Hepatocyte (in vitro differentiated cells): ENCODE measurements at regions not wholly inside any gene's neighbourhood (a gene's known extent, or its start where the extent isn't known, plus 50 kb on each side); places are given as distances from the start of the nearest gene placed in this dataset.

Source experiments
- DNase-seq: peaks from one replicate; pipeline ENCODE4 v3.0.0-alpha.2; 2016; ENCODE audit warnings: low spot score
- H2AFZ ChIP-seq: fragments of 200-600 bp; sonication (generic); 2 replicates; pipeline ENCODE4 v1.6.0; 2016; ENCODE audit warnings: antibody characterized with exemption, mild to moderate bottlenecking
- H3K27ac ChIP-seq: fragments of 200-600 bp; sonication (generic); 2 replicates; pipeline ENCODE4 v1.5.1; 2016; ENCODE audit warnings: mild to moderate bottlenecking
- H3K27me3 ChIP-seq: fragments of 200-600 bp; sonication (generic); 2 replicates; pipeline ENCODE4 v1.6.1; 2016
- H3K36me3 ChIP-seq: fragments of 200-600 bp; sonication (generic); replicated peaks from 2 replicates; pipeline ENCODE4 v1.5.1; 2016; ENCODE audit warnings: low read depth; ENCODE audit not compliant: insufficient read depth
- H3K4me1 ChIP-seq: fragments of 200-600 bp; sonication (generic); 2 replicates; pipeline ENCODE4 v1.5.1; 2016; ENCODE audit warnings: mild to moderate bottlenecking, moderate library complexity; ENCODE audit not compliant: insufficient read depth
- H3K4me2 ChIP-seq: fragments of 200-600 bp; sonication (generic); 2 replicates; pipeline ENCODE4 v1.6.0; 2016
- H3K4me3 ChIP-seq: fragments of 200-600 bp; sonication (generic); 2 replicates; pipeline ENCODE4 v1.5.1; 2016; ENCODE audit warnings: mild to moderate bottlenecking
- H3K79me2 ChIP-seq: fragments of 200-600 bp; sonication (generic); 2 replicates; pipeline ENCODE4 v1.6.0; 2017; ENCODE audit warnings: mild to moderate bottlenecking
- H3K9me2 ChIP-seq: fragments of 200-600 bp; sonication (generic); replicated peaks from 2 replicates; pipeline ENCODE4 v1.6.0; 2017; ENCODE audit warnings: mild to moderate bottlenecking; ENCODE audit not compliant: insufficient read depth
- H3K9me3 ChIP-seq: fragments of 200-600 bp; sonication (generic); 2 replicates; pipeline ENCODE4 v1.5.1; 2016; ENCODE audit warnings: low read depth, mild to moderate bottlenecking
- H4K20me1 ChIP-seq: fragments of 200-600 bp; sonication (generic); 2 replicates; pipeline ENCODE4 v1.6.0; 2016; ENCODE audit warnings: mild to moderate bottlenecking; ENCODE audit not compliant: insufficient read depth, poor library complexity, severe bottlenecking
- CTCF ChIP-seq: fragments of 200-600 bp; sonication (generic); IDR thresholded peaks from 2 replicates; pipeline ENCODE4 v1.5.1; 2016; ENCODE audit warnings: antibody characterized with exemption, mild to moderate bottlenecking; ENCODE audit not compliant: poor library complexity
- EZH2 ChIP-seq: fragments of 200-600 bp; sonication (generic); IDR thresholded peaks from 2 replicates; pipeline ENCODE4 v1.6.1; 2016; ENCODE audit warnings: antibody characterized with exemption, mild to moderate bottlenecking, borderline replicate concordance
- EZH2phosphoT487 ChIP-seq: fragments of 200-600 bp; sonication (generic); IDR thresholded peaks from one replicate; pipeline ENCODE4 v1.6.1; 2018; ENCODE audit warnings: antibody characterized with exemption, mild to moderate bottlenecking, low read depth, moderate library complexity; ENCODE audit not compliant: unreplicated experiment, severe bottlenecking
- WGBS: methylation state at CpG from one replicate; pipeline ENCODE4 v1.1.6; 2016; ENCODE audit warnings: low lambda C conversion rate; ENCODE audit errors: missing lambda C conversion rate; 5-methylcytosine and 5-hydroxymethylcytosine counted together

- Histone ChIP-seq H4K20me1 (no peaks in the 10 kb centered on the region), H3K36me3 (no peaks in the 10 kb centered on the region), H3K27me3 (no peaks in the 10 kb centered on the region), H3K9me3 (no peaks in the 10 kb centered on the region), H3K4me1 (peaks cover 11% of the 10 kb centered on the region), H3K4me2 (no peak overlapping the region), H2AFZ (no peak overlapping the region), H3K4me3 (no peak overlapping the region), H3K9me2 (no peaks in the 10 kb centered on the region), H3K27ac (no peak overlapping the region), H3K79me2 (no peaks in the 10 kb centered on the region)
- TF ChIP-seq EZH2 (no peak), CTCF (no peak), EZH2phosphoT487 (no peak)
- DNase-seq = no peak
- WGBS = 83% methylated on average over 2 of the region's 2 CpGs
These were observed 147.4 kb upstream of the HTR1E start for GRCh38 chr6:86789779-86790411.

- H3K27ac ChIP-seq = no peak overlapping the region
- no peak overlapping the region for H3K4me2 ChIP-seq
- H3K27me3 ChIP-seq = no peaks in the 10 kb centered on the region
- no peak overlapping the region for H2AFZ ChIP-seq
- H3K4me1 ChIP-seq = peaks cover 23% of the 10 kb centered on the region
- H3K9me2 ChIP-seq = no peaks in the 10 kb centered on the region
- no peak overlapping the region for H3K4me3 ChIP-seq
- TF ChIP-seq CTCF = no peak
- TF ChIP-seq EZH2phosphoT487 = no peak
- no peaks in the 10 kb centered on the region for H4K20me1 ChIP-seq
- no peaks in the 10 kb centered on the region for H3K9me3 ChIP-seq
- no peaks in the 10 kb centered on the region for H3K79me2 ChIP-seq
- peak; percentile 8 for DNase-seq
- no peaks in the 10 kb centered on the region for H3K36me3 ChIP-seq
These were observed 155.0 kb upstream of the HTR1E start for GRCh38 chr6:86782328-86782727.

- Histone ChIP-seq H4K20me1 (no peaks in the 10 kb centered on the region), H3K4me2 (no peak overlapping the region), H3K27ac (no peak overlapping the region), H3K4me3 (no peak overlapping the region), H3K9me3 (no peaks in the 10 kb centered on the region), H3K36me3 (no peaks in the 10 kb centered on the region), H3K9me2 (no peaks in the 10 kb centered on the region), H3K27me3 (no peaks in the 10 kb centered on the region), H2AFZ (no peak overlapping the region), H3K4me1 (peaks cover 15% of the 10 kb centered on the region), H3K79me2 (no peaks in the 10 kb centered on the region)
- WGBS = 92% methylated on average over 2 of the region's 2 CpGs
- no peak for DNase-seq
- TF ChIP-seq EZH2phosphoT487 (no peak), EZH2 (no peak), CTCF (no peak)
These were observed 156.4 kb upstream of the HTR1E start for GRCh38 chr6:86780923-86781322.

- Histone ChIP-seq H3K27ac (no peak overlapping the region), H3K9me2 (no peaks in the 10 kb centered on the region), H3K79me2 (no peaks in the 10 kb centered on the region), H3K9me3 (no peaks in the 10 kb centered on the region), H3K36me3 (no peaks in the 10 kb centered on the region), H3K4me2 (no peak overlapping the region), H4K20me1 (no peaks in the 10 kb centered on the region), H2AFZ (no peak overlapping the region), H3K4me1 (no peaks in the 10 kb centered on the region), H3K4me3 (no peak overlapping the region), H3K27me3 (no peaks in the 10 kb centered on the region)
- TF ChIP-seq CTCF = no peak
- TF ChIP-seq EZH2 = no peak
- TF ChIP-seq EZH2phosphoT487 = no peak
- DNase-seq = no peak
These were observed 161.4 kb upstream of the HTR1E start for GRCh38 chr6:86775893-86776292.
